GM19467 (cell line): ENCODE measurements at regions not wholly inside any gene's neighbourhood (a gene's known extent, or its start where the extent isn't known, plus 50 kb on each side); places are given as distances from the start of the nearest gene placed in this dataset.
"Not testable (repeated sequence)": the region's sequence is repeated elsewhere in the genome, so short reads cannot be mapped to it uniquely, and the experiment has no call there.

ENCODE experiments used
- ATAC-seq: cut with Tn5 transposase; IDR thresholded peaks from one replicate; pipeline ENCODE4 v1.9.1; 2021; ENCODE audit warnings: mild to moderate bottlenecking, moderate library complexity; ENCODE audit not compliant: unreplicated experiment

- no peak for ATAC-seq
Observed at GRCh38 chr2:72032481-72033041, 115.1 kb downstream of the CYP26B1 start.

DNA sequence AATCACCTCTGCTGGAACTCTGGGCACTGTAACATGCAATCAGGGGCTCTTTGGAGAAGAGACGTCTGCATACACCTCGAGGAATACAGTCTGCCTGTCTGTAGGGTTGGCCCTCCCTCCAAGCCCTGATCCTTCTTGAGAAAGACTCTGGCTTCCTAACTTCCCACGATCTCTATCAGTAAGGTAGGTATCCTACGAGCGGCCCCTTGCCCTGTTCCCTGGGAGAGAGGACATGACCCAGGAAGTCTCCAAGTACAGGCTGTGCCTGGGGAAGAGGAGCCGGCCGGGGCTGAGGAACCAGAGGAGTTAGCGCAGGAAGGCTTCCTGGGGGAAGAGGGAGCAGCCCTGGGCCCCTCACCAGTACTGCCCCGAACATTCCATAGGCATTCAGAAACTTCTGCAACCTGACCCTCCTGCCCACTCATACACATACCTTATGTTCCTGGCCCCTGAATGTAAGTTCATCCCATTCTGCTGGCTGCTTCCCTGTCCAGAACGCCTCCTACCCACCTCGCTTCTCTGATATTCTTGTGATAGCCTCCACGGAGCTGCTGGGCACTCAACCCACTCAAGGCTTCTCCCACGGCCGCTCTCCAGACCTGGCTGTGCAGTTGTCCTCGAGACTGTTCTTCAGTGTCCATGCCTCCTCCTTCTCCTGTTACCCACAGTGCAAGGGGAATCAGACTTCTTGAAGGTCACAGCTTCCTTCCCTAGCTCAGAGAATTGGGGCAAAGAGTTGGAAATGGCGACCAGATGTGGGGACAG, 116.1 kb downstream of the CYP26B1 start:
- no peak for ATAC-seq

DNA sequence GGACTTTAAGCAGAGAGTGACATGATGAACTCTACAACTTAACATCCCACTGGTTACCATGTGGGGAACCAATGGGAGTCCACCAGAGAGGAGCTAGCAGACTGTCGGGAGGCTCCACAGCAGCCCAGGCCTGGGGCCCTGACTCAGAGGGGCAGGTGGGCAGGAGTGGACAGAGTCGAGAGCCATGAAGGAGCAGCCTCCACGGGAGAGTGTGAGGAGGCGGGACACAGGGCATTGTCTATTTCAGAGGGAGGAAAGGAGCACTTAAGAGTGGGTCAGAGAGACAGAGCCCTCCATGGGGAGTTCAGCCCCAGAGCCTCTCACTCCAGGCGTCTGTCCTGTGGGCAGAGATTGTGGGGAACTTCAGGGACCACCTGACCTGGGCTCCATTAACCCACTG, 118.7 kb downstream of the CYP26B1 start:
- ATAC-seq = no peak

DNA sequence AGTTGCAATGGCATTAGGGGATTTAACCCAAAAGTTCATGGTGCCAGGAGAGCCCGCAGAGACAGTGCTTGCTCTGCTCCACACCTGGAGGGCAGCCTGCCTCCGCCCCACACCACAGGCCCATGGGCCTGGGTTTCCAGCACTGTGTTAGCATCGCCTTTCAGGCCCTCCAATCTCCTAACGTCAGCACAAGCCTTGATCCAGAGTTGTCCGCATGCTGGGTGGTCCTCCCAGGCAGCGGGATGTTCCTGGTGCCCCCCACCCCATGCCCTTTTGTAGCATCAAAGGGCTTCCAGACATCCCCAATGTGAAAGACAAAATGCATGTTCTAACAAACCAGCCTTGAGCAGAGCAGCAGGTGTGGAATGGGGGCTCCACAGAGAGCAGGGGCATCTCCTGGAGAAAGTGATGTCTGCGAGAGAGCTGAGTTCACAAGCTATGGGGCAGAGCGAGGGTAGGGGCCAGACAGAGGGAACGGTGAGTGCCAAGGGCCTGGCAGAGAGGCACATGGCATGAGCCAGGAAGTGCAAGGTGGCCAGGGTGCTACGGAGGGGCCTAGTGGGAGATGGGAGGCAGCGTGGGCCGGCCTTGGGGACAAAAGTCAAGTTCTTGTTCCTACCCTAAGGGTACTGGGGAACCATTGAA, 119.2 kb downstream of the CYP26B1 start:
- ATAC-seq = no peak

- no peak for ATAC-seq
Observed at GRCh38 chr2:72027426-72028161, 120.1 kb downstream of the CYP26B1 start.

- no peak for ATAC-seq
Observed at GRCh38 chr2:72026819-72027425, 120.7 kb downstream of the CYP26B1 start.

- ATAC-seq = no peak
Observed at GRCh38 chr2:72024451-72025175, 123.0 kb downstream of the CYP26B1 start.

DNA sequence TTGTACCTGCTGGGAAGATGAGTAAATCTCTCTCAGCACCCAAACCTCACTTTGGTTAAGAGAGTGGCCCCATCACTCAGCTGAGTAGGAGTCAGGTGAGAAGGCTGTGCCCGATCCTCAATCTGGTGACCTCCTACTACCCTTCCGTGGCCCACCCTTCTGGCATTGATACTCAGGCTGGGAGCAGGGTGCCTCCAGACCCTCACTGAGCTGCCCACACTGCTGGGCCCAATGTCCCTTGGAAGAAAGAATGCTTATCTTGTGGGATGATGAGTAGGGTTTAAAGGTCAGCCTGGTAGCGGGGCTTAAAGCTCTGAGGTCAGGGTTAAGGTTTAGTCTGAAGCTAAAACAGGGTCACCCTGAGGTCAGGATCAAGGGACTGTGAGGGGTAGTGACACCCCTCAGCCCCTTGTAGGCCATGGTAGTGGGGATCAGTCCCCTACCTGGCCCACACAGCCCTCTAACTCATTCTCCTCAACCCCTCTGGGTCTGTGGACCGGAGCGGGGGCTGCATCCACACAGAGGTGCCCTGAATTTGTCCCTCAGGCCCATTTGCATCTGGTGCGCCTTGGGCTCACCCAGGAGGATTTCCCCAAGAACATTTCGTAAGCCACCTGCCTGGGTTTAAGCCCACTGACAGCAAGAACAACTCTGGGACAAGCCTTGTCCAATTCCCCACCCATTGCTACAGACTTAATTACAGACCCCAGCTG, 123.8 kb downstream of the CYP26B1 start:
- no peak for ATAC-seq

DNA sequence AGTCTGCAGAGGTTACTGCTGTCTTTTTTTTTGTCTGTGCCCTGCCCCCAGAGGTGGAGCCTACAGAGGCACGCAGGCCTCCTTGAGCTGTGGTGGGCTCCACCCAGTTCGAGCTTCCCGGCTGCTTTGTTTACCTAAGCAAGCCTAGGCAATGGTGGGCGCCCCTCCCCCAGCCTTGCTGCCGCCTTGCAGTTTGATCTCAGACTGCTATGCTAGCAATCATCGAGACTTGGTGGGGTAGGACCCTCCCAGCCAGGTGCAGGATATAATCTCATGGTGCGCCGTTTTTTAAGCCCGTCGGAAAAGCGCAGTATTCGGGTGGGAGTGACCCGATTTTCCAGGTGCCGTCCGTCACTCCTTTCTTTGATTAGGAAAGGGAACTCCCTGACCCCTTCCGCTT, 126.3 kb downstream of the CYP26B1 start:
- ATAC-seq = not testable (repeated sequence)

DNA sequence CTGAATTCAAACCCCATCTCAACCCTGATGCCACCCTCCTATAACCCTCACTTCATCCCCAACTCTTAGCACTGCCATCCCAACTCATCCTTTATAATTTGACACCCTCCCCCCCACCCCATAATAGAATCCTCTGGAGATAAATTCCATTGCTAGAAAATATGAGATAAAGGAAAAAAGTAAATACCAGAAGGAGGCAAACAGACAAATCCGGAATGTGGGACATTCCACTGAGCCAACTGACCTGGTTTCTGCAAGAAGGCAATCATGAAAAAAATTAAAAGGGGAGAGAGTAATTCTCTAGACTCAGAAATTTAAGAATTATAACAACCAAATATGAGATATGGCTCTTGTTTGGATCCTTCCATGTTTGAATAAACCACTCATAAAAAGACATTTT, 132.4 kb downstream of the CYP26B1 start:
- no peak for ATAC-seq

- ATAC-seq = no peak
Observed at GRCh38 chr2:72014831-72015230, 132.8 kb downstream of the CYP26B1 start.

- ATAC-seq = no peak
Observed at GRCh38 chr2:72013726-72014125, 133.9 kb downstream of the CYP26B1 start.

- no peak for ATAC-seq
Observed at GRCh38 chr2:72012886-72013574, 134.6 kb downstream of the CYP26B1 start.

DNA sequence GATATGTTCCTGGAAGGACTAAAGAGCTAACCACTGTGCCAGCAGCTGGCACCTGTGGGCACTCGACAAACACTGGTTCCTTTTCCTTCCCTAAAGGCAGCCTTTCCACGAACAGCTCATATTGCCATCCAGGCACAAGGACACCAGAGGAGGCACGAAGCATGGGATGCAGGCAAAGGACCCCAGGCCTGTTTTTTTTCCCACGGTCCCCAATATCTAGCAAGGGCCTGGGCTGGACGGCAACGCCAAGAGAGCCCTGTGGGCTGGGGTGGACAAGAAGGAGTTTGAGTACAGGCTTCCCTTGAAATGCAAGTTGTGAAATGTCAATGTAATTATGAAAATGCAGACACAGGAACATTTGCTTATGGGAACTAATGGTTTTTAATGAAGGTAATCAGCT, 135.9 kb downstream of the CYP26B1 start:
- ATAC-seq = no peak

GRCh38 chr2:72011370-72011689, 136.3 kb downstream of the CYP26B1 start:
- ATAC-seq = no peak

DNA sequence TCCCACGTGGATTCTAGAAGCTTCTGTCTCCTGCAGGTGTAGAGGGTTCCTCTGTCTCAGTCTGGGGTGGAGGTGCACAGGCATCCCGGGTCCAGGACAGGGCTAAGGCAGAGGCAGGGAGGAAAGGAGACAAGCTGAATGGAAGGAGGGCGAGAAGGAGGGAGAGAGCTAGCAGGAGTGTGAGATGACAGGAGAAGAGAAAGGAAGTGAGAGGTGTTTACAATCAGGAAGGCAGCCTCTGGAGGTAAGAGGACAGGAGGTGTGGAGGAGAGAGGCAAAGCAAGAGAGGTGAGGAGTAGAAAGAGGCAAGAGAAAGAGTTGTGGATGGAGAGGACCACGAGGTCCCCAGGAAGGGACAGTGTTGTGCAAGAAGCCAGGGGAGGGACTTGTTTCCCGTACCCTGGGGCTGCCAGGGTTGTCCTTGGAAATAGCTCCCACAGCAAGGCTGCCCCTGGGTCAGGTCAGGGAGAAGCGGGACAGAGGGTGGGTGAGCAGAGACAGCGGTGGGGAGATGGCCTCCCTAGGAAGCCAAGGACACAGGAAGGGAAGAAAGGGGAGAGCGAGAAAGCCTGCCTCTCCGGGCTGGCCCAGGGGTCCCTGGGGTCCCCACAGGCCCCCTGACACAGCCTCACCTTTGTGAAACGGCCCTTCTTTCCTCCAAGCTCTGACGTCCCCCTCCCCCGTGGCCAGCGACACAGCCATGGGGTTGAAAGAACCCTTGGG, 136.9 kb downstream of the CYP26B1 start:
- no peak for ATAC-seq

GRCh38 chr2:72008608-72009007, 139.1 kb downstream of the CYP26B1 start:
- ATAC-seq = no peak

DNA sequence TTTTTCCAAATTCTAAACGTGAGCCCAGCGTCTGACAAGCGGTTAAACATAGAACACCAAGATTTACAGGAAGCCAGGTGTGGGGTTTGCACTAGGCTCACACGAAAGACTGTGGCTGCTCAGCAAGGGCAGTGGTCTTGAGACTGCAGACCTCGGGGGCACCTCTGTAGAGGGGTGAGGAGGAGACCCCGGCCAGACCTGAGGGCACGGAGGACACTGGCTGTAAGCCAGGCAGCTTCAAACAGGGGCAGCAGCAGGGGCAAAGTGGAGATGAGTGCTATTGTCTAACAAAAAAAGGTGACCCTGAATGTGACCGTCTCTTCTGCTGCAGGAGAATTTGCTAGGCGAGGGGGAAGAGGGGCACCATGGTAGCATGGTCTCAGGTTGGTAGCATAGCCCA, 140.3 kb downstream of the CYP26B1 start:
- ATAC-seq = no peak
